Activated CD8-positive, alpha-beta memory T cell treated with anti-CD3 and anti-CD28 coated beads for 48 hours (primary cell): ENCODE measurements at regions not wholly inside any gene's neighbourhood (a gene's known extent, or its start where the extent isn't known, plus 50 kb on each side); places are given as distances from the start of the nearest gene placed in this dataset.

Experiments
- DNase-seq, 3 experiments: peaks; one replicate each; pipeline ENCODE4 v3.0.0-alpha.2; 2020; ENCODE audit warnings: low read depth in 2 of 3, low spot score in 2 of 3

DNA sequence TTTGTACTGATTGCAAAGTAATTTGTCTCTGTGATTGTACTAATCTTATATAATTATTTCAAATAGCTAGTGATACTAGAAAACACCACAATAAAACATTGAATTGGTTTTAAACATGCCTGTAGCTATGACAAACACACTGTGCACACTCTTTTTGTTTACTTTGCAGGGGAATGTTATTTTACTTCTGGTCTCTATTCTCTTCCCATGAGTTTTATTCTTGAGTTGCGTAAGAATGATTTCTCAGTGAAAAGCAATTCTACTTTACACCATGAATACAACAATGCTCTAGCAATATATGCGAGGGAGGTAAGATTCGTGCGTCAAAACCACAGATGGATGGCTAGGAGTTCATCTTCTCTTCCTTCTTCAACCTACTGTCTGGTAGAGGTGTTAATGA lies 68.4 kb upstream of the PHACTR1 start:
- no peak for DNase-seq

DNA sequence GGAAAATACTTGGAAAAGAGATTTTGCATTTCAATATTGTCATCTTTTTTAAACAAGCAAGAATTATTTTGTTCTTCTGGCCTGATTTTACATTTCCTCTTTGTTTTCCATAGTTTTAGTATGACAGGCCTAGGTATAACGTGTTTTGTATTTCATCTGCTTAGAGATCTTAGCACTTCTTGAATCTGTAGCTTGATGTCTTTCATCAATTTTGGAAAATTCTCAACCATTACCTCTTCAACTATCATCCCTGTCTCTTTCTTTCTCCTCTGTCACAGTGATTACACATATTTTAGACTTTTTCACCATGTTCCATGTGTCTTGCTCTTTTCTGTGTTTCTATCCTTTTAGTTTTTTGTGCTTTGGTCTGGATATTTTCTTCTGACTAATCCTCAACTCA lies 67.2 kb upstream of the PHACTR1 start:
- DNase-seq, result no peak

DNA sequence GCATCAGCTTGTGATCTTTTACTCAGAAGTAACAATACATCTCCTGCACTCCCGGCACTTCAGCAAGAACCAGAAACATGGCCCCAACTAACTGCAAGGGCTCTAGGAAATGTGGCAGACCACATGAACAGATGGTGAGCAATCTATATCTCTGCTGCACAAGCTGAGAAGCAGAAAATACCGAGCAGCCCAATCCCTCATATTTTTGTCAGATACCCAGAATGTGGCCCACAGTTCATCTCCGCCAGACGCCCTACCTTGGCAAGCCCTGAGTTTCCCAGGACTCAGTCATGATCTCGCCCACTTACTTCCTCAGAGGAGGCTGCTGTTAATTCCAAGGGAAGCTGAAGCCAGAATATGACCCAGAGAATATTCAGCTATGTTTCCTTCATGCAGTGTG lies 63.1 kb upstream of the PHACTR1 start:
- no peak for DNase-seq

DNA sequence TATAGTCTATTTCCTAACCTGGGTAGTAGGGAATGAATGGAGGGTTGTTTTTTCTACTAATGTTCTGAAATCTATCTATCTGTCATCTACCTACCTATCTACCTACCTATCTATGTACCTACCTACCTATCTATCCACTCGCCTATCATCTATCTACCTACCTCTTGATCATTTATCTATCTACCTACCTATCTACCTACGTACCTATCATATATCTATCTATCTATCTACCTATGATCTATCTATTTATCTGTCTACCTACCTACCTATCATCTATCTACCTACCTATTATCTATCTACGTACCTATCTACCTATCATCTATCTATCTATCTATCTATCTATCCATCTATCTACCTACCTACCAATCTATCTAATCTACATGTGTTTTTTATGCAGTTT lies 62.5 kb upstream of the PHACTR1 start:
- DNase-seq, result no peak

DNA sequence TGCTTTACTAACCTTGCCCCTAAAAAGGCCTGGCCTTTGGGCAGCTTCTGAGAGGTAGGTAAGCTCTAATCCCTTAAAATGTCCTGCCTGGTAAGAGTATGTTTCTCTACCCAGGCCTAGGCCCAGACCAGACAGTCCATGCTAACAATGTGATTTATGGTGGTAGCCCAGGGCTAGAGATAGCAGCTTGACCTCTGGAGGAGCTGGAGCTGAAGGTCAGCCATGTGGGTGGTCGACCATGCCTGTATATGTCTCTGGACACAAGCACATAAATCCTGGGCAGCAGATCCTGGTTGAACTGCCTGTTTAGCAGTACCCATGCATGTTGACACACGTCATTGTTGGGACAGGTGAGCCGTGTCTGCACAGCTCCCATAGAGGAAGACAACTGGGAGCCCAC lies 62.1 kb upstream of the PHACTR1 start:
- DNase-seq, result no peak

DNA sequence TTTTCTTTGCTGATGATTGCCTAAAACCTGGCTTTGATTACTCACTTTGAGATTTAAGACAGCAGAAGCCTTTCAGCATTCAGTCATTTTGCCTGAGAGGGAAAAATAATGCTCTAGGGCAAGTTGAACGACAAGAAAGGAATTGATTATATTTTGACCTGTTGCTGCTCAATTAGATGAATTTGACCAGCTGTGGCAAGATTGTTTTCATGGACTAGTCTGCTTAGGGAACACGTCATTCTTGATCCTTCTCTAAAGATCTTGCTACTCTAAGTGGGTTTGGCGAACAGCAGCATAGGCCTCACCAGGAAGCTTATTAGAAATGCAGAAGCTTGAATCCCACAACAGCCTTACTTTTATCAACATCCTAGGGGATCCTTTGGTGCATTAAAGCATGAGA lies 59.7 kb upstream of the PHACTR1 start:
- DNase-seq, result no peak

DNA sequence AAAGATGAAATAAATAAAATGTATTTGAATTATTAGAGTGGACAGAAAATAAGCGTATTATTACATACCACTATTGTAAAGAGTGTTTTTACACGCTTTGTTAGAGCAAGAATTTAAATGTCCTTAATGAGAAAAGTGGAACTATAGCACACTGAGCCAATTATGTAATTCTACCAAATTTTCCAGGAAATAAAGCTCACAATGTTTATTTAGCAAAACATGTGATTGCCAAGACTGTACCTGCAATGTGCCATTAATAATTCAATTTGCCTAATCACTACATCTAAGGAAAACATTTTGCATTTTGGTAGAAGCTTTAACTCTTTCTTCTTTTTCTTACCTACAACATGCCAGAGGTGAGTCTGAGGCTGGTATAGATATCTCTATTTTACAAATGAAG lies 58.7 kb upstream of the PHACTR1 start:
- no peak for DNase-seq

DNA sequence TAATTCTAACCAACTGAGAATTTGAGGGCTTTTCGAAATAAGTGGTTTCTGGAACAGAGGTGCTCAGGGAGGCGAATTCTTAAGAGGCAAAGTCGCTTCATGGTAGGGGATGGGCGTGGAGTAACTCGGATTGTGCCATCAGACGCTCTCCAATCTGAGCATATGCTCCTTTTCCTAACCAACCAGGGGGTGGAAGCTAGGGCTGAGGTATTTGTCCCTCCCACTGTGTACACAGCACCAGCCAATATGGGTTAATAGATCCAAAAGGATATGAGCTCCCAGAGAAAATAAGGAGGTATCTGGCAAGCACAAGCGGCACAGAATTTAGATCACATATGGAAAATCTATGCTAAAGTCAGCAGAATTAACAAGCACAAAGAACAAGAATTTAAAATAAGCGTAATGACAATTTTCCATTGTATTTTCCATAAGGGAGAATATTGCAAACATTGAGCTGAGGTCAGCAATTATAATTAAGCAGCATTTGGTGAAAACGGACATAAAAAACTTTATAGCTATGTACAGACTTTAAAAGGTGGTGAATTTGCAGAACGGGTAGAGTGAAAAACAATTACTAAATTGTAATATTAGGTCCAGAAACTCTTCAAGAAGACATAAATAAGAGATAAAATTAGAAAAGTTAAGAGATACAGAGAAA lies 55.0 kb upstream of the PHACTR1 start:
- no peak for DNase-seq
